Smooth muscle cell (in vitro differentiated cells): ENCODE measurements at regions not wholly inside any gene's neighbourhood (a gene's known extent, or its start where the extent isn't known, plus 50 kb on each side); places are given as distances from the start of the nearest gene placed in this dataset.

Source experiments
- DNase-seq: peaks from one replicate; lab custom pipeline; 2025; ENCODE audit not compliant: unreplicated experiment; lab: John Stamatoyannopoulos, UW
- H2AFZ ChIP-seq: fragments of 200-600 bp; sonication (generic); 2 replicates; pipeline ENCODE4 v1.6.0; 2016; ENCODE audit warnings: antibody characterized with exemption, low read depth, mild to moderate bottlenecking
- H3F3A ChIP-seq: fragments of 200-600 bp; sonication (generic); 2 replicates; pipeline ENCODE4 v1.6.0; 2017; ENCODE audit warnings: antibody characterized with exemption, low read depth
- H3K27ac ChIP-seq: fragments of 200-600 bp; sonication (generic); 2 replicates; pipeline ENCODE4 v1.5.1; 2016; ENCODE audit warnings: low read depth, mild to moderate bottlenecking
- H3K27me3 ChIP-seq: fragments of 200-600 bp; sonication (generic); 2 replicates; pipeline ENCODE4 v1.6.1; 2016; ENCODE audit warnings: low read depth, mild to moderate bottlenecking
- H3K36me3 ChIP-seq: fragments of 200-600 bp; sonication (generic); 2 replicates; pipeline ENCODE4 v1.5.1; 2016; ENCODE audit warnings: low read depth
- H3K4me1 ChIP-seq: fragments of 200-600 bp; sonication (generic); 2 replicates; pipeline ENCODE4 v1.5.1; 2016; ENCODE audit warnings: low read depth
- H3K4me2 ChIP-seq: fragments of 200-600 bp; sonication (generic); 2 replicates; pipeline ENCODE4 v1.6.0; 2016; ENCODE audit warnings: mild to moderate bottlenecking
- H3K4me3 ChIP-seq: fragments of 200-600 bp; sonication (generic); 2 replicates; pipeline ENCODE4 v1.5.1; 2016; ENCODE audit warnings: mild to moderate bottlenecking
- H3K79me2 ChIP-seq: fragments of 200-600 bp; sonication (generic); 2 replicates; pipeline ENCODE4 v1.6.0; 2016; ENCODE audit warnings: low read depth, mild to moderate bottlenecking
- H3K9ac ChIP-seq: fragments of 200-600 bp; sonication (generic); 2 replicates; pipeline ENCODE4 v1.6.0; 2016; ENCODE audit warnings: low read depth
- H3K9me3 ChIP-seq: fragments of 200-600 bp; sonication (generic); replicated peaks from 2 replicates; pipeline ENCODE4 v1.5.1; 2016; ENCODE audit warnings: low read depth
- H4K20me1 ChIP-seq: fragments of 200-600 bp; sonication (generic); 2 replicates; pipeline ENCODE4 v1.6.0; 2016; ENCODE audit warnings: low read depth
- WGBS: methylation state at CpG from one replicate; pipeline ENCODE4 v1.1.7; 2016; ENCODE audit warnings: low lambda C conversion rate; 5-methylcytosine and 5-hydroxymethylcytosine counted together
- TF ChIP-seq, protein P1 (sequence below): fragments of 200-600 bp; sonication (generic); IDR thresholded peaks from 2 replicates; pipeline ENCODE4 v1.5.1; 2017; ENCODE audit warnings: borderline replicate concordance, mild to moderate bottlenecking, antibody characterized with exemption; ENCODE audit not compliant: insufficient read depth, poor library complexity, severe bottlenecking

GRCh38 chr14:105873870-105874512, 347.6 kb downstream of the TMEM121 start:
- H3K4me2 ChIP-seq, result no peak overlapping the region
- no peak overlapping the region for H3K27ac ChIP-seq
- no peaks in the 10 kb centered on the region for H3K27me3 ChIP-seq
- no peak overlapping the region for H3K9ac ChIP-seq
- no peaks in the 10 kb centered on the region for H3F3A ChIP-seq
- WGBS, result 55% methylated on average over 4 of the region's 4 CpGs
- no peak overlapping the region for H2AFZ ChIP-seq
- H3K79me2 ChIP-seq, result no peaks in the 10 kb centered on the region
- H3K36me3 ChIP-seq, result no peaks in the 10 kb centered on the region
- no peaks in the 10 kb centered on the region for H3K4me1 ChIP-seq
- no peak overlapping the region for H3K4me3 ChIP-seq
- no peak for DNase-seq
- TF ChIP-seq, protein P1, sequence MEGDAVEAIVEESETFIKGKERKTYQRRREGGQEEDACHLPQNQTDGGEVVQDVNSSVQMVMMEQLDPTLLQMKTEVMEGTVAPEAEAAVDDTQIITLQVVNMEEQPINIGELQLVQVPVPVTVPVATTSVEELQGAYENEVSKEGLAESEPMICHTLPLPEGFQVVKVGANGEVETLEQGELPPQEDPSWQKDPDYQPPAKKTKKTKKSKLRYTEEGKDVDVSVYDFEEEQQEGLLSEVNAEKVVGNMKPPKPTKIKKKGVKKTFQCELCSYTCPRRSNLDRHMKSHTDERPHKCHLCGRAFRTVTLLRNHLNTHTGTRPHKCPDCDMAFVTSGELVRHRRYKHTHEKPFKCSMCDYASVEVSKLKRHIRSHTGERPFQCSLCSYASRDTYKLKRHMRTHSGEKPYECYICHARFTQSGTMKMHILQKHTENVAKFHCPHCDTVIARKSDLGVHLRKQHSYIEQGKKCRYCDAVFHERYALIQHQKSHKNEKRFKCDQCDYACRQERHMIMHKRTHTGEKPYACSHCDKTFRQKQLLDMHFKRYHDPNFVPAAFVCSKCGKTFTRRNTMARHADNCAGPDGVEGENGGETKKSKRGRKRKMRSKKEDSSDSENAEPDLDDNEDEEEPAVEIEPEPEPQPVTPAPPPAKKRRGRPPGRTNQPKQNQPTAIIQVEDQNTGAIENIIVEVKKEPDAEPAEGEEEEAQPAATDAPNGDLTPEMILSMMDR, result no peak
- H4K20me1 ChIP-seq, result no peaks in the 10 kb centered on the region
- peaks cover 10% of the 10 kb centered on the region for H3K9me3 ChIP-seq

DNA sequence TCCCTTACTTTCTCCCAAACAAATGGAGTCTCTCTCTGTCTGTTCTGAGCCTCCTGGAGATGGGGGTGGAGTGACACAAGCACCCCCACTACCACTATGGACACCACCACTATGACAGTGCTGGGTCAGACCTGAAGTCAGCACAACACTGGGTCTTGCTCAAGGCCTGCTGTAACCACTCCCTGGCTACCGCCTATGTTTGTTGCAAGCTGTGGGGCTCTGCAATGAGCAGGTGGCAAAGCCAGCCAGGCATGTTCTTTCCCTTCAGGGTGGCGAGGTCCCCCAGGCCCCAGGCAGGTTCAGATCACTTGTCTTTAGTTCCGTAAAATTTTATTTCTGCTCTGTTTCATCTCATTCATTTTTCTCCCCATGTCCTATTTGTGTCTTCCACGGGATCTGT, 349.8 kb downstream of the TMEM121 start:
- Histone ChIP-seq H3K4me1 (no peaks in the 10 kb centered on the region), H3K9me3 (peaks cover 10% of the 10 kb centered on the region), H3K4me2 (no peak overlapping the region), H2AFZ (no peak overlapping the region), H3K27me3 (no peaks in the 10 kb centered on the region), H3K9ac (no peak overlapping the region), H3K4me3 (no peak overlapping the region), H4K20me1 (no peaks in the 10 kb centered on the region), H3F3A (no peaks in the 10 kb centered on the region), H3K36me3 (no peaks in the 10 kb centered on the region), H3K79me2 (no peaks in the 10 kb centered on the region), H3K27ac (no peak overlapping the region)
- WGBS, result 63% methylated on average over 4 of the region's 4 CpGs
- TF ChIP-seq, protein P1, result no peak
- DNase-seq, result no peak

- DNase-seq, result no peak
- Histone ChIP-seq H4K20me1 (no peaks in the 10 kb centered on the region), H3K9me3 (peaks cover 10% of the 10 kb centered on the region), H3K9ac (no peak overlapping the region), H2AFZ (no peak overlapping the region), H3K4me2 (no peak overlapping the region), H3K79me2 (no peaks in the 10 kb centered on the region), H3K4me3 (no peak overlapping the region), H3K36me3 (no peaks in the 10 kb centered on the region), H3K27ac (no peak overlapping the region), H3F3A (no peaks in the 10 kb centered on the region), H3K4me1 (no peaks in the 10 kb centered on the region), H3K27me3 (no peaks in the 10 kb centered on the region)
- TF ChIP-seq, protein P1, result no peak
- 72% methylated on average over 8 of the region's 8 CpGs for WGBS
Measured at GRCh38 chr14:105876829-105877228, 350.4 kb downstream of the TMEM121 start.

DNA sequence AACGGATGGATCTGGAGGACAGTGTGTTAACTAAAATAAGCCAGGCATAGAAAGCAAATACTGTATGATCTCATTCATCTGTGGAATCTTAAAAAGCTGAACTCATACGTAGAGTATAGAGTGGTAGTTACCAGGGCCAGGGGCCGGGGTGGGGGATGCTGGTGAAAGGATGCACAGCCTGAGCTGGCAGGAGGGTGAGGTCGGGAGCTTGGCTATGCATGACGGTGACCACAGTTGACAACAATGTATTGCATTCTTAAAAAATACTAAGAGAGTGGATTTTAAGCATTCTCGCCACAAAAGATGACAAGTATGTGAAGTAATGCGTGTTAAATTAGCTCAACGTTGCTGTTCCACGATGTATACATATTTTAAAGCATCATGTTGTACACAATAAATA, 351.3 kb downstream of the TMEM121 start:
- Histone ChIP-seq H3K9me3 (peaks cover 10% of the 10 kb centered on the region), H3K36me3 (no peaks in the 10 kb centered on the region), H3K4me3 (no peak overlapping the region), H3K27ac (no peak overlapping the region), H2AFZ (no peak overlapping the region), H4K20me1 (no peaks in the 10 kb centered on the region), H3K4me2 (no peak overlapping the region), H3K27me3 (no peaks in the 10 kb centered on the region), H3K4me1 (no peaks in the 10 kb centered on the region), H3K79me2 (no peaks in the 10 kb centered on the region), H3K9ac (no peak overlapping the region), H3F3A (no peaks in the 10 kb centered on the region)
- no peak for DNase-seq
- TF ChIP-seq, protein P1, result no peak
- WGBS, result 80% methylated on average over 9 of the region's 9 CpGs
